Gastroesophageal sphincter (tissue), 4 donors: ENCODE measurements at regions not wholly inside any gene's neighbourhood (a gene's known extent, or its start where the extent isn't known, plus 50 kb on each side); places are given as distances from the start of the nearest gene placed in this dataset.
"Not testable (repeated sequence)": the region's sequence is repeated elsewhere in the genome, so short reads cannot be mapped to it uniquely, and the experiment has no call there.

Experiments used
- ATAC-seq: fragments of 150-250 bp; one replicate; pipeline ENCODE4 v1.9.1; 2016; ENCODE audit warnings: mild to moderate bottlenecking, moderate library complexity
- H3K27ac ChIP-seq, 4 donors: fragments of 200-600 bp; sonication (generic) in 3 of 4; 1 replicate in 3 of 4; 2 replicates in 1 of 4; pipeline ENCODE4 v1.5.1; 2016 to 2019
- H3K27me3 ChIP-seq: fragments of 200-600 bp; sonication (generic); one replicate; pipeline ENCODE4 v1.5.1; 2019
- H3K36me3 ChIP-seq, 2 donors: fragments of 200-600 bp; sonication (generic); one replicate each; pipeline ENCODE4 v1.5.1; 2019; ENCODE audit warnings: control low read depth in 1 of 2
- H3K4me1 ChIP-seq, 3 donors: fragments of 200-600 bp; sonication (generic); 1 replicate in 2 of 3; 2 replicates in 1 of 3; pipeline ENCODE4 v1.5.1; 2016 to 2019; ENCODE audit warnings: control low read depth in 2 of 3
- H3K4me3 ChIP-seq, 2 donors: fragments of 200-600 bp; sonication (generic); one replicate each; pipeline ENCODE4 v1.5.1; 2019; ENCODE audit warnings: mild to moderate bottlenecking in 1 of 2, moderate library complexity in 1 of 2
- H3K9me3 ChIP-seq, 3 donors: fragments of 200-600 bp; sonication (generic); one replicate each; pipeline ENCODE4 v1.5.1; 2017 to 2019; ENCODE audit warnings: control low read depth in 2 of 3
- CTCF ChIP-seq, 4 experiments: fragments of 200-600 bp in 2 of 4; fragments of 450-650 bp in 2 of 4; sonication (generic) in 1 of 4; IDR thresholded peaks; one replicate each; pipeline ENCODE4 v1.5.1; 2017 to 2019; ENCODE audit warnings: antibody characterized with exemption in 4 of 4, mild to moderate bottlenecking in 2 of 4, moderate library complexity in 2 of 4
- EP300 ChIP-seq: sonication (generic); formaldehyde crosslinking; IDR thresholded peaks from one replicate; pipeline ENCODE4 v1.6.1; 2017; ENCODE audit warnings: antibody characterized with exemption, mild to moderate bottlenecking
- POLR2A ChIP-seq, 2 donors: fragments of 450-650 bp; IDR thresholded peaks; one replicate each; pipeline ENCODE4 v1.6.1; 2017; ENCODE audit warnings: antibody characterized with exemption in 2 of 2, mild to moderate bottlenecking in 2 of 2, moderate library complexity in 1 of 2
- POLR2AphosphoS5 ChIP-seq: sonication (generic); formaldehyde crosslinking; IDR thresholded peaks from one replicate; pipeline ENCODE4 v1.6.1; 2017; ENCODE audit warnings: antibody characterized with exemption
- WGBS, 2 donors: methylation state at CpG; one replicate each; pipeline ENCODE4 v1.1.5; 2018; ENCODE audit warnings: low coverage in 1 of 2; 5-methylcytosine and 5-hydroxymethylcytosine counted together

DNA sequence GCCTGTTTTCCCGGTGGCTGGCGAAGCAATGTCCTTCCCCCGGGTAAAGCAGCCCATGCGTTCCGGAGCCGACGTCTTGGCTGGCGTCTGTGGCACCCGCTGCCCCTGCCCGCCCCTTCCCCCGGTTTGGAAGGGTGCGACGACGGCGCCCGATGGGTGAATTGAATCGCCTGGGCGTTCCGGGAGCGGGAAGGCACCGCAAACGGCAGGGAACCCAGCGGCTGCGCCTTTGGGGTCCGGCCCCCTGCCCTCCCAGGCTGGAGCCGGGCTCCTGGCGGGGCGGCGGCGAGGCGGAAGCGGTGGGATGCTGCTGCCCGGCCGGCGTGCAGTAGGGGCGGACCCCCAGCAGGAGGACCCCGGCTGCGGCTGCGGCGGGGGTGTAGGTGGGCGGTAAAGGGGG is 123.6 kb upstream of the RHOU start:
- not testable (repeated sequence) for H3K27ac ChIP-seq, H3K36me3 ChIP-seq, H3K27me3 ChIP-seq, ATAC-seq, H3K4me1 ChIP-seq, H3K4me3 ChIP-seq, H3K9me3 ChIP-seq
- no CpG with 5 or more reads among the region's 41 CpGs for WGBS, 2 donors

DNA sequence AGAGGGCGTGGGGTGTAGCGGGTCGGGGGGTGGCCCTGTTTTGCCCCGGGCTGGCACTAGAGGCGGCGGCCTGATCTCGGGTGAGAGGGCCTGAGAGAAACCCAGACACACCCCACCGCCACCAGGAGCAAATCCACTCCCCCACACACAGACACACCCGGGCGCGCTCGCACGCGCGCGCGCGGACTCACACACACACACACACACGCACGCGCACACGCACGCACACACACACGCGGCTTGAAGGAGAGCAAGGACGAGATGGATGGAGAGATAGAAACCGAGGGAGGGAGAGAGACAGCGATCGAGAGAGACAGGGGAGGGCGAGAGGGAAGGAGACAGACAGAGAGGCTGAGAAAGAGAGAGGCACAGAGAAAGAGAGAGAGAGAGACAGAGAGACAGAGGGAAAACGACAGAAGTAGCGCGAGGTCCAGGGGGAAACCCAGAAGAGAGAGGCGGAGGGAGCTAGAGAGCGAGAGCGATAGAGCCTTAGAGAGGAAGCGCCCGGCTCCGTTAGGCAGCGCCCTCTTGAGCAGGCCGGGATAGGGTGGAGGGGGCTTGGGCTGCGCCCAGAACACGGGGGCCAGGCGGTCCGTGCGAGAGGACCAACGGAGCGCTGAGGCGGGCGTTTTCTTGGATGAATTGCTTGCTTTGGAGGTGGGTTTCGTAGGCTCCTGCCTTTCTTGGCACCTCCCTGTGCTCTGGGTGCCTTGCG is 113.1 kb upstream of the RHOU start:
- not testable (repeated sequence) for H3K9me3 ChIP-seq, H3K27me3 ChIP-seq, H3K27ac ChIP-seq, ATAC-seq, H3K4me1 ChIP-seq, H3K36me3 ChIP-seq
- WGBS, 2 donors, result 59% methylated on average over 19 of the region's 52 CpGs; no CpG with 5 or more reads in 1 of the 2 donors
- H3K4me3 ChIP-seq, result peak overlapping the region in 1 of 2 donors; percentile 32

DNA sequence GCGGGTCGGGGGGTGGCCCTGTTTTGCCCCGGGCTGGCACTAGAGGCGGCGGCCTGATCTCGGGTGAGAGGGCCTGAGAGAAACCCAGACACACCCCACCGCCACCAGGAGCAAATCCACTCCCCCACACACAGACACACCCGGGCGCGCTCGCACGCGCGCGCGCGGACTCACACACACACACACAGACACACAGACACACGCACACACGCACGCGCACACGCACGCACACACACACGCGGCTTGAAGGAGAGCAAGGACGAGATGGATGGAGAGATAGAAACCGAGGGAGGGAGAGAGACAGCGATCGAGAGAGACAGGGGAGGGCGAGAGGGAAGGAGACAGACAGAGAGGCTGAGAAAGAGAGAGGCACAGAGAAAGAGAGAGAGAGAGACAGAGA is 108.8 kb upstream of the RHOU start:
- not testable (repeated sequence) for H3K36me3 ChIP-seq, ATAC-seq, H3K27me3 ChIP-seq, H3K9me3 ChIP-seq, H3K27ac ChIP-seq, H3K4me1 ChIP-seq, H3K4me3 ChIP-seq
- WGBS, 2 donors, result 50% methylated on average over 4 of the region's 30 CpGs; no CpG with 5 or more reads in 1 of the 2 donors

- H3K27ac ChIP-seq, ATAC-seq, H3K9me3 ChIP-seq, H3K27me3 ChIP-seq, H3K4me3 ChIP-seq, H3K36me3 ChIP-seq: not testable (repeated sequence)
- WGBS, 2 donors, result no CpG with 5 or more reads among the region's 42 CpGs
- peaks cover 0 to 10% (median 2%) of the 10 kb centered on the region in 3 donors for H3K4me1 ChIP-seq
Observed at GRCh38 chr1:228632858-228633257, 102.4 kb upstream of the RHOU start.

GRCh38 chr1:228635304-228635703 is 100.0 kb upstream of the RHOU start:
- Histone ChIP-seq H3K27ac (peak overlapping the region in 1 of 4 donors; percentile 2), H3K4me1 (peaks cover 0 to 10% (median 2%) of the 10 kb centered on the region in 3 donors), H3K4me3 (peak overlapping the region; percentile 33 to 49)
- H3K9me3 ChIP-seq, H3K36me3 ChIP-seq, ATAC-seq, H3K27me3 ChIP-seq: not testable (repeated sequence)
- 73% methylated on average over 7 of the region's 40 CpGs; no CpG with 5 or more reads in 1 of the 2 donors for WGBS, 2 donors

- peak overlapping the region in 1 of 2 donors; percentile 48 for H3K4me3 ChIP-seq
- not testable (repeated sequence) for H3K9me3 ChIP-seq, H3K27me3 ChIP-seq, H3K36me3 ChIP-seq, ATAC-seq, H3K27ac ChIP-seq
- no CpG with 5 or more reads among the region's 39 CpGs for WGBS, 2 donors
- peaks cover 0 to 10% (median 2%) of the 10 kb centered on the region in 3 donors for H3K4me1 ChIP-seq
Observed at GRCh38 chr1:228637529-228637928, 97.8 kb upstream of the RHOU start.

GRCh38 chr1:228646717-228647522 is 88.4 kb upstream of the RHOU start:
- peaks cover 0 to 24% (median 10%) of the 10 kb centered on the region in 3 donors for H3K4me1 ChIP-seq
- H3K27ac ChIP-seq, result no peak overlapping the region
- no peaks in the 10 kb centered on the region for H3K9me3 ChIP-seq
- ATAC-seq, result peak; percentile 50
- peak overlapping the region; percentile 5 to 45 for H3K4me3 ChIP-seq
- TF ChIP-seq POLR2A (IDR thresholded peaks at IDR 0.05), result no peak
- TF ChIP-seq EP300, result no peak
- TF ChIP-seq CTCF (IDR thresholded peaks at IDR 0.05), result no peak
- no peak for TF ChIP-seq POLR2AphosphoS5
- no peaks in the 10 kb centered on the region for H3K36me3 ChIP-seq
- peaks cover 54% of the 10 kb centered on the region for H3K27me3 ChIP-seq
- 1 to 6% methylated on average over 14 to 30 of the region's 49 CpGs for WGBS, 2 donors
